ENCODE measurements at regions not wholly inside any gene's neighbourhood (a gene's known extent, or its start where the extent isn't known, plus 50 kb on each side); places are given as distances from the start of the nearest gene placed in this dataset.
"Not testable (repeated sequence)": the region's sequence is repeated elsewhere in the genome, so short reads cannot be mapped to it uniquely, and the experiment has no call there.

- WGBS: 55% methylated on average over 2 of the region's 2 CpGs
- Histone ChIP-seq H3K36me3 (no peaks in the 10 kb centered on the region), H3K4me3 (no peak overlapping the region), H3K27ac (replicated peaks in 1 of 4) (no peak overlapping the region), H3K27me3 (no peaks in the 10 kb centered on the region), H3K9me3 (no peaks in the 10 kb centered on the region), H3K4me1 (peaks cover 0 to 9% (median 4%) of the 10 kb centered on the region in 4 donors)
- intact Hi-C loops (cut with DNase I): no loop called here
- DNase-seq (ENCODE audit: extremely low spot score): no peak
- no peak for TF ChIP-seq EP300 (IDR thresholded peaks at IDR 0.05)
Measured at GRCh38 chr5:4028384-4028783, 432.8 kb downstream of the IRX1 start.

- intact Hi-C loops (cut with DNase I); H3K4me3 ChIP-seq: not testable (repeated sequence)
Measured at GRCh38 chr5:4033546-4033945, 437.9 kb downstream of the IRX1 start.

GRCh38 chr5:4036861-4037260 is 441.2 kb downstream of the IRX1 start:
- Histone ChIP-seq H3K36me3 (no peaks in the 10 kb centered on the region), H3K27me3 (peaks cover 0 to 6% (median 0%) of the 10 kb centered on the region in 4 donors), H3K9me3 (no peaks in the 10 kb centered on the region), H3K27ac (replicated peaks in 1 of 4) (no peak overlapping the region), H3K4me3 (no peak overlapping the region), H3K4me1 (no peaks in the 10 kb centered on the region)
- TF ChIP-seq POLR2A (IDR thresholded peaks at IDR 0.05; ENCODE audit: low read depth) (no peak), POLR2AphosphoS5 (IDR thresholded peaks at IDR 0.05) (no peak), CTCF (IDR thresholded peaks at IDR 0.05) (no peak), EP300 (IDR thresholded peaks at IDR 0.05) (no peak)
- 87% methylated on average over 5 of the region's 5 CpGs for WGBS
- DNase-seq (ENCODE audit: extremely low spot score): no peak
- intact Hi-C loops (cut with DNase I): no loop called here

More at GRCh38 chr5:4033546-4033945, 437.9 kb downstream of the IRX1 start:
- not testable (repeated sequence) for H3K9me3 ChIP-seq; H3K4me1 ChIP-seq; H3K27me3 ChIP-seq; DNase-seq (ENCODE audit: extremely low spot score); H3K27ac ChIP-seq (replicated peaks in 1 of 4); H3K36me3 ChIP-seq
- WGBS: 78% methylated on average over 1 of the region's 1 CpG

- H3K36me3 ChIP-seq: no peaks in the 10 kb centered on the region
- TF ChIP-seq POLR2A (IDR thresholded peaks at IDR 0.05; ENCODE audit: low read depth): no peak
- no peak for TF ChIP-seq CTCF (IDR thresholded peaks at IDR 0.05)
- TF ChIP-seq POLR2AphosphoS5 (IDR thresholded peaks at IDR 0.05): no peak
- TF ChIP-seq EP300 (IDR thresholded peaks at IDR 0.05): no peak
- H3K27me3 ChIP-seq: peaks cover 0 to 6% (median 0%) of the 10 kb centered on the region in 4 donors
- no peak overlapping the region for H3K27ac ChIP-seq (replicated peaks in 1 of 4)
- no peaks in the 10 kb centered on the region for H3K9me3 ChIP-seq
- WGBS: 54% methylated on average over 8 of the region's 8 CpGs
- no peak overlapping the region for H3K4me3 ChIP-seq
- DNase-seq (ENCODE audit: extremely low spot score): peak; percentile 34
- intact Hi-C loops (cut with DNase I): no loop called here
- H3K4me1 ChIP-seq: peaks cover 0 to 6% (median 0%) of the 10 kb centered on the region in 4 donors
Measured at GRCh38 chr5:4038994-4039393, 443.4 kb downstream of the IRX1 start.

GRCh38 chr5:4042311-4042710 is 446.7 kb downstream of the IRX1 start:
- TF ChIP-seq POLR2A (IDR thresholded peaks at IDR 0.05; ENCODE audit: low read depth) (no peak), EP300 (IDR thresholded peaks at IDR 0.05) (no peak), POLR2AphosphoS5 (IDR thresholded peaks at IDR 0.05) (no peak), CTCF (IDR thresholded peaks at IDR 0.05) (no peak)
- no peaks in the 10 kb centered on the region for H3K36me3 ChIP-seq
- no peak overlapping the region for H3K27ac ChIP-seq (replicated peaks in 1 of 4)
- peaks cover 0 to 6% (median 0%) of the 10 kb centered on the region in 4 donors for H3K4me1 ChIP-seq
- 51% methylated on average over 2 of the region's 2 CpGs for WGBS
- peaks cover 0 to 6% (median 0%) of the 10 kb centered on the region in 4 donors for H3K27me3 ChIP-seq
- no peak overlapping the region for H3K4me3 ChIP-seq
- peak; percentile 75 for DNase-seq (ENCODE audit: extremely low spot score)
- intact Hi-C loops (cut with DNase I): no loop called here
- H3K9me3 ChIP-seq: no peaks in the 10 kb centered on the region

- Histone ChIP-seq H3K4me3 (no peak overlapping the region), H3K27me3 (peaks cover 0 to 6% (median 0%) of the 10 kb centered on the region in 4 donors), H3K9me3 (no peaks in the 10 kb centered on the region), H3K27ac (replicated peaks in 1 of 4) (no peak overlapping the region), H3K36me3 (no peaks in the 10 kb centered on the region), H3K4me1 (peaks cover 0 to 6% (median 0%) of the 10 kb centered on the region in 4 donors)
- DNase-seq (ENCODE audit: extremely low spot score): peak; percentile 37
- intact Hi-C loops (cut with DNase I): no loop called here
- TF ChIP-seq EP300 (IDR thresholded peaks at IDR 0.05) (no peak), CTCF (IDR thresholded peaks at IDR 0.05) (no peak), POLR2AphosphoS5 (IDR thresholded peaks at IDR 0.05) (no peak), POLR2A (IDR thresholded peaks at IDR 0.05; ENCODE audit: low read depth) (no peak)
Measured at GRCh38 chr5:4043135-4043534, 447.5 kb downstream of the IRX1 start.
